NT2/D1 (cell line): ENCODE measurements at regions not wholly inside any gene's neighbourhood (a gene's known extent, or its start where the extent isn't known, plus 50 kb on each side); places are given as distances from the start of the nearest gene placed in this dataset.

ENCODE experiments used
- DNase-seq: peaks from one replicate; pipeline ENCODE4 v3.0.0-alpha.2; 2011; ENCODE audit warnings: low read depth, low spot score
- H3K27me3 ChIP-seq: 2 replicates; pipeline ENCODE4 v1.6.0; 2011; ENCODE audit warnings: mild to moderate bottlenecking; ENCODE audit not compliant: insufficient read length, insufficient read depth
- H3K36me3 ChIP-seq: 2 replicates; pipeline ENCODE4 v1.6.1; 2011; ENCODE audit warnings: mild to moderate bottlenecking, low read length, mixed read lengths; ENCODE audit not compliant: insufficient read depth, insufficient read length
- H3K4me1 ChIP-seq: 2 replicates; pipeline ENCODE4 v1.5.1; 2011; ENCODE audit not compliant: insufficient read depth, insufficient read length
- H3K4me3 ChIP-seq: 2 replicates; pipeline ENCODE4 v1.5.1; 2011; ENCODE audit warnings: low read depth; ENCODE audit not compliant: insufficient read length
- H3K9ac ChIP-seq: 2 replicates; pipeline ENCODE4 v1.6.0; 2011; ENCODE audit warnings: low read depth; ENCODE audit not compliant: insufficient read length
- H3K9me3 ChIP-seq: 2 replicates; pipeline ENCODE4 v1.5.1; 2011; ENCODE audit warnings: mild to moderate bottlenecking, low read length; ENCODE audit not compliant: insufficient read depth
- SUZ12 ChIP-seq: IDR thresholded peaks from 2 replicates; pipeline ENCODE4 v1.6.1; 2011; ENCODE audit not compliant: insufficient read length, insufficient read depth; ENCODE audit errors: extremely low read depth
- YY1 ChIP-seq: IDR thresholded peaks from 2 replicates; pipeline ENCODE4 v1.6.1; 2011; ENCODE audit not compliant: insufficient read length, insufficient read depth
- ZNF274 ChIP-seq: IDR thresholded peaks from 2 replicates; pipeline ENCODE4 v1.6.1; 2011; ENCODE audit warnings: mild to moderate bottlenecking, low read depth, low read length

- Histone ChIP-seq H3K4me1 (no peaks in the 10 kb centered on the region), H3K9me3 (no peaks in the 10 kb centered on the region), H3K27me3 (no peaks in the 10 kb centered on the region), H3K36me3 (no peaks in the 10 kb centered on the region), H3K9ac (no peak overlapping the region), H3K4me3 (no peak overlapping the region)
- TF ChIP-seq YY1 = no peak
- TF ChIP-seq SUZ12 = no peak
- no peak for TF ChIP-seq ZNF274
- DNase-seq = no peak
Observed at GRCh38 chr6:113599444-113599843, 257.7 kb upstream of the MARCKS start.

GRCh38 chr6:113600551-113601339 lies 256.4 kb upstream of the MARCKS start:
- TF ChIP-seq SUZ12 (no peak), ZNF274 (no peak), YY1 (no peak)
- no peaks in the 10 kb centered on the region for H3K36me3 ChIP-seq
- H3K4me3 ChIP-seq = no peak overlapping the region
- DNase-seq = no peak
- H3K27me3 ChIP-seq = no peaks in the 10 kb centered on the region
- no peak overlapping the region for H3K9ac ChIP-seq
- H3K4me1 ChIP-seq = no peaks in the 10 kb centered on the region
- H3K9me3 ChIP-seq = no peaks in the 10 kb centered on the region

- no peak overlapping the region for H3K4me3 ChIP-seq
- H3K9me3 ChIP-seq = no peaks in the 10 kb centered on the region
- no peaks in the 10 kb centered on the region for H3K36me3 ChIP-seq
- no peak for DNase-seq
- TF ChIP-seq SUZ12 (no peak), YY1 (no peak), ZNF274 (no peak)
- H3K27me3 ChIP-seq = no peaks in the 10 kb centered on the region
- no peak overlapping the region for H3K9ac ChIP-seq
- no peaks in the 10 kb centered on the region for H3K4me1 ChIP-seq
Observed at GRCh38 chr6:113607821-113608545, 249.2 kb upstream of the MARCKS start.

- Histone ChIP-seq H3K27me3 (no peaks in the 10 kb centered on the region), H3K4me1 (no peaks in the 10 kb centered on the region), H3K4me3 (no peak overlapping the region), H3K9me3 (no peaks in the 10 kb centered on the region), H3K9ac (no peak overlapping the region), H3K36me3 (no peaks in the 10 kb centered on the region)
- TF ChIP-seq SUZ12 (no peak), ZNF274 (no peak), YY1 (no peak)
- no peak for DNase-seq
Observed at GRCh38 chr6:113610377-113610988, 246.7 kb upstream of the MARCKS start.

GRCh38 chr6:113616701-113617274 lies 240.4 kb upstream of the MARCKS start:
- TF ChIP-seq SUZ12 (no peak), ZNF274 (no peak), YY1 (no peak)

GRCh38 chr6:113619077-113619476 lies 238.1 kb upstream of the MARCKS start:
- H3K36me3 ChIP-seq = no peaks in the 10 kb centered on the region
- no peak overlapping the region for H3K4me3 ChIP-seq
- no peaks in the 10 kb centered on the region for H3K4me1 ChIP-seq
- TF ChIP-seq YY1 (no peak), ZNF274 (no peak), SUZ12 (no peak)
- H3K9ac ChIP-seq = no peak overlapping the region
- no peak for DNase-seq
- H3K27me3 ChIP-seq = no peaks in the 10 kb centered on the region
- no peaks in the 10 kb centered on the region for H3K9me3 ChIP-seq

More at GRCh38 chr6:113616701-113617274, 240.4 kb upstream of the MARCKS start:
- no peaks in the 10 kb centered on the region for H3K27me3 ChIP-seq
- H3K9ac ChIP-seq = no peak overlapping the region
- no peaks in the 10 kb centered on the region for H3K9me3 ChIP-seq
- DNase-seq = no peak
- no peak overlapping the region for H3K4me3 ChIP-seq
- no peaks in the 10 kb centered on the region for H3K4me1 ChIP-seq
- no peaks in the 10 kb centered on the region for H3K36me3 ChIP-seq

GRCh38 chr6:113620386-113620785 lies 236.8 kb upstream of the MARCKS start:
- Histone ChIP-seq H3K4me1 (no peaks in the 10 kb centered on the region), H3K27me3 (no peaks in the 10 kb centered on the region), H3K36me3 (no peaks in the 10 kb centered on the region), H3K9ac (no peak overlapping the region), H3K4me3 (no peak overlapping the region), H3K9me3 (no peaks in the 10 kb centered on the region)
- TF ChIP-seq ZNF274 = no peak
- no peak for TF ChIP-seq SUZ12
- TF ChIP-seq YY1 = no peak
- DNase-seq = no peak

- no peaks in the 10 kb centered on the region for H3K4me1 ChIP-seq
- H3K36me3 ChIP-seq = no peaks in the 10 kb centered on the region
- H3K27me3 ChIP-seq = no peaks in the 10 kb centered on the region
- H3K4me3 ChIP-seq = no peak overlapping the region
- H3K9ac ChIP-seq = no peak overlapping the region
- DNase-seq = no peak
- H3K9me3 ChIP-seq = no peaks in the 10 kb centered on the region
- TF ChIP-seq YY1 = no peak
- TF ChIP-seq SUZ12 = no peak
- no peak for TF ChIP-seq ZNF274
Observed at GRCh38 chr6:113622254-113622653, 234.9 kb upstream of the MARCKS start.
